MM.1S (cell line): ENCODE measurements at regions not wholly inside any gene's neighbourhood (a gene's known extent, or its start where the extent isn't known, plus 50 kb on each side); places are given as distances from the start of the nearest gene placed in this dataset.

Source experiments
- DNase-seq: peaks from one replicate; pipeline ENCODE4 v3.0.0-alpha.2; 2015
- H2AFZ ChIP-seq: fragments of 300-600 bp; sonication (generic); 2 replicates; pipeline ENCODE4 v1.6.0; 2016; ENCODE audit warnings: antibody characterized with exemption, low read length
- H3F3A ChIP-seq: fragments of 300-600 bp; sonication (generic); 2 replicates; pipeline ENCODE4 v1.6.1; 2016; ENCODE audit warnings: mild to moderate bottlenecking, antibody characterized with exemption, low read length, moderate library complexity, mixed read lengths; ENCODE audit not compliant: insufficient read depth
- H3K27ac ChIP-seq: fragments of 300-600 bp; sonication (generic); 2 replicates; pipeline ENCODE4 v1.5.1; 2016; ENCODE audit warnings: mild to moderate bottlenecking, low read length
- H3K27me3 ChIP-seq: fragments of 300-600 bp; sonication (generic); replicated peaks from 2 replicates; pipeline ENCODE4 v1.6.0; 2016; ENCODE audit warnings: low read length; ENCODE audit not compliant: insufficient read depth
- H3K36me3 ChIP-seq: fragments of 300-600 bp; sonication (generic); replicated peaks from 2 replicates; pipeline ENCODE4 v1.6.1; 2016; ENCODE audit warnings: mild to moderate bottlenecking, low read length, mixed read lengths; ENCODE audit not compliant: insufficient read depth
- H3K4me1 ChIP-seq: fragments of 300-600 bp; sonication (generic); 2 replicates; pipeline ENCODE4 v1.6.1; 2016; ENCODE audit warnings: low read length, mixed read lengths
- H3K4me2 ChIP-seq: fragments of 300-600 bp; sonication (generic); 2 replicates; pipeline ENCODE4 v1.6.0; 2016; ENCODE audit warnings: low read depth, low read length
- H3K4me3 ChIP-seq: fragments of 300-600 bp; sonication (generic); 2 replicates; pipeline ENCODE4 v1.5.1; 2016; ENCODE audit warnings: low read length, mixed read lengths
- H3K79me2 ChIP-seq: fragments of 300-600 bp; sonication (generic); 2 replicates; pipeline ENCODE4 v1.6.1; 2016; ENCODE audit warnings: mixed run types, low read length, mixed read lengths
- H3K9ac ChIP-seq: fragments of 300-600 bp; sonication (generic); 2 replicates; pipeline ENCODE4 v1.6.1; 2016; ENCODE audit warnings: low read length, mixed read lengths
- H3K9me2 ChIP-seq: fragments of 300-600 bp; sonication (generic); replicated peaks from 2 replicates; pipeline ENCODE4 v1.6.1; 2016; ENCODE audit warnings: mild to moderate bottlenecking, low read length, mixed read lengths; ENCODE audit not compliant: insufficient read depth
- H3K9me3 ChIP-seq: fragments of 300-600 bp; sonication (generic); replicated peaks from 2 replicates; pipeline ENCODE4 v1.6.1; 2016; ENCODE audit warnings: mild to moderate bottlenecking, low read length, mixed read lengths; ENCODE audit not compliant: insufficient read depth
- H4K20me1 ChIP-seq: fragments of 300-600 bp; sonication (generic); 2 replicates; pipeline ENCODE4 v1.6.1; 2016; ENCODE audit warnings: mild to moderate bottlenecking, low read length, moderate library complexity, mixed read lengths; ENCODE audit not compliant: insufficient read depth
- EZH2 ChIP-seq: fragments of 300-600 bp; sonication (generic); optimal IDR thresholded peaks from 2 replicates; pipeline ENCODE3; 2017; ENCODE audit warnings: low read depth, mild to moderate bottlenecking, antibody characterized with exemption, low read length, mixed read lengths
- EZH2phosphoT487 ChIP-seq: fragments of 300-600 bp; sonication (generic); IDR thresholded peaks from 2 replicates; pipeline ENCODE4 v1.6.1; 2018; ENCODE audit warnings: antibody characterized with exemption, low read length
- TF ChIP-seq, protein P1 (sequence below): fragments of 300-600 bp; sonication (generic); IDR thresholded peaks from 2 replicates; pipeline ENCODE4 v1.5.1; 2016; ENCODE audit warnings: antibody characterized with exemption, low read length, mixed read lengths

DNA sequence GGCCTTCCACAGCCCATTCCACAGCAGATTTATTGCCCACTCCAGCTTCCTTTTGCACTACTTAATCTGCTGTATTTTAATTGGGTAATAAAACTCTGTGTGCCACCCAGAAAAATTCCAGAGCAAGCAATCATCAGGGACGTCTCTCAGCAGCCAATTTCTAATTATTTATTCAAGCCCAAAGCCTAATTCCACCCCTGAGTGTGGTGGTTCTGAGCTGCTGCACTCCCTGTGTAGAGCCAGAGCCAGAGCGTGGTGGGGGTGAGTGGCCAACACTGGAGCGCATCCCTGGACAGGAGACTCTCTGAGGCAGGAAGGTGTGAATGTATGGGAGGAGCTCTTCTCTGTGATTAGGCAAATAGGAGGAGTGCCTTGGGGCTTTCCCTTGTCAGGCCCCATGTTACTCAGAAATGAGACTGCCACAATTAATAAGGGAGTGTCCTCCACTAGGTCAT lies 66.1 kb downstream of the CD24 start:
- H3K4me3 ChIP-seq, result no peak overlapping the region
- no peaks in the 10 kb centered on the region for H3F3A ChIP-seq
- H3K79me2 ChIP-seq, result no peaks in the 10 kb centered on the region
- no peaks in the 10 kb centered on the region for H3K36me3 ChIP-seq
- no peaks in the 10 kb centered on the region for H4K20me1 ChIP-seq
- no peaks in the 10 kb centered on the region for H3K27me3 ChIP-seq
- H2AFZ ChIP-seq, result no peak overlapping the region
- no peak overlapping the region for H3K4me2 ChIP-seq
- no peaks in the 10 kb centered on the region for H3K9me3 ChIP-seq
- H3K9me2 ChIP-seq, result no peaks in the 10 kb centered on the region
- no peaks in the 10 kb centered on the region for H3K4me1 ChIP-seq
- no peak overlapping the region for H3K9ac ChIP-seq
- TF ChIP-seq, protein P1, sequence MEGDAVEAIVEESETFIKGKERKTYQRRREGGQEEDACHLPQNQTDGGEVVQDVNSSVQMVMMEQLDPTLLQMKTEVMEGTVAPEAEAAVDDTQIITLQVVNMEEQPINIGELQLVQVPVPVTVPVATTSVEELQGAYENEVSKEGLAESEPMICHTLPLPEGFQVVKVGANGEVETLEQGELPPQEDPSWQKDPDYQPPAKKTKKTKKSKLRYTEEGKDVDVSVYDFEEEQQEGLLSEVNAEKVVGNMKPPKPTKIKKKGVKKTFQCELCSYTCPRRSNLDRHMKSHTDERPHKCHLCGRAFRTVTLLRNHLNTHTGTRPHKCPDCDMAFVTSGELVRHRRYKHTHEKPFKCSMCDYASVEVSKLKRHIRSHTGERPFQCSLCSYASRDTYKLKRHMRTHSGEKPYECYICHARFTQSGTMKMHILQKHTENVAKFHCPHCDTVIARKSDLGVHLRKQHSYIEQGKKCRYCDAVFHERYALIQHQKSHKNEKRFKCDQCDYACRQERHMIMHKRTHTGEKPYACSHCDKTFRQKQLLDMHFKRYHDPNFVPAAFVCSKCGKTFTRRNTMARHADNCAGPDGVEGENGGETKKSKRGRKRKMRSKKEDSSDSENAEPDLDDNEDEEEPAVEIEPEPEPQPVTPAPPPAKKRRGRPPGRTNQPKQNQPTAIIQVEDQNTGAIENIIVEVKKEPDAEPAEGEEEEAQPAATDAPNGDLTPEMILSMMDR, result no peak
- TF ChIP-seq EZH2, result no peak
- no peak for DNase-seq
- no peak overlapping the region for H3K27ac ChIP-seq

DNA sequence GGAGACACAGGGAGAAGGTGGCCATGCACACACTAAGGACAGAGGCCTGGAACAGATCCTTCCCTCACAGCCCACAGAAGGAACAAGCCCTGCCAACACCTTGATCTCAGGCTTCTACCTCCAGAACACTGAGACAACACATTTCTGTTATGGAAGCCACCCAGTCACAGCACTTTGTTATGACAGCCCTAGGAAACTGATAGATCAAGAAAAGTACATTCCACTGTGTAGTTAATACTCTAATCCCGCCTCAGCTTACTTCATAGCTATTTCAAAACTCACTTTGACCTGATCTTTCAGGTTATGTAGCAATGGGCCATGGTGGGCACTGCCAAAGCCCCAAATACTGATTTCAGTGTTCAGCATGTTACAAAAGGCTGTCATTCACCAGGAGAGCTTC lies 66.8 kb downstream of the CD24 start:
- no peak for DNase-seq
- Histone ChIP-seq H3K4me2 (no peak overlapping the region), H2AFZ (no peak overlapping the region), H4K20me1 (no peaks in the 10 kb centered on the region), H3K27ac (no peak overlapping the region), H3F3A (no peaks in the 10 kb centered on the region), H3K4me1 (no peaks in the 10 kb centered on the region), H3K9ac (no peak overlapping the region), H3K4me3 (no peak overlapping the region), H3K79me2 (no peaks in the 10 kb centered on the region), H3K36me3 (no peaks in the 10 kb centered on the region), H3K9me2 (no peaks in the 10 kb centered on the region), H3K27me3 (no peaks in the 10 kb centered on the region), H3K9me3 (no peaks in the 10 kb centered on the region)
- TF ChIP-seq EZH2 (no peak), EZH2phosphoT487 (no peak)
- TF ChIP-seq, protein P1, result no peak

DNA sequence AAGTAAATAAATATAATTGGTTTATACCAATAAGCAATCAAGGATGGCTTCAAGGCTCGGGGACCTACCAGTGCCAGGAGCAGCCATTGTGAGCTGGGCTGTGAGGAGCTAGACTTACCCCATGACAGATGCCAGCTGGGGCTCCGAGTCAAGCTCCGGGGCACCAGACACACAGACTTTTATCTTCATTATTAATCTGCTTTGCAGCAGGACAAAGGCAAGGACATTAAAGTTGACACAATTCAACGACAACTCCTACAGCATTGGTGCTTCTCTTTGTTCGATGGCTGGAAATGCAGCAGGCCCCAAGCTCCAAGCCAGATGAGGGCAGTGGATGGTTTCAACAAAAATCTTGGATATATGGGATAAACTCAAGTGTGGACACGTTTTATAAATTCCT lies 68.3 kb downstream of the CD24 start:
- Histone ChIP-seq H3K4me1 (no peaks in the 10 kb centered on the region), H3K4me2 (no peak overlapping the region), H3K36me3 (no peaks in the 10 kb centered on the region), H3K4me3 (no peak overlapping the region), H3K27ac (no peak overlapping the region), H4K20me1 (no peaks in the 10 kb centered on the region), H3K9me2 (no peaks in the 10 kb centered on the region), H3K27me3 (no peaks in the 10 kb centered on the region), H3F3A (no peaks in the 10 kb centered on the region), H3K9ac (no peak overlapping the region), H3K9me3 (no peaks in the 10 kb centered on the region), H3K79me2 (no peaks in the 10 kb centered on the region), H2AFZ (no peak overlapping the region)
- TF ChIP-seq EZH2 (no peak), EZH2phosphoT487 (no peak)
- TF ChIP-seq, protein P1, result no peak
- no peak for DNase-seq

DNA sequence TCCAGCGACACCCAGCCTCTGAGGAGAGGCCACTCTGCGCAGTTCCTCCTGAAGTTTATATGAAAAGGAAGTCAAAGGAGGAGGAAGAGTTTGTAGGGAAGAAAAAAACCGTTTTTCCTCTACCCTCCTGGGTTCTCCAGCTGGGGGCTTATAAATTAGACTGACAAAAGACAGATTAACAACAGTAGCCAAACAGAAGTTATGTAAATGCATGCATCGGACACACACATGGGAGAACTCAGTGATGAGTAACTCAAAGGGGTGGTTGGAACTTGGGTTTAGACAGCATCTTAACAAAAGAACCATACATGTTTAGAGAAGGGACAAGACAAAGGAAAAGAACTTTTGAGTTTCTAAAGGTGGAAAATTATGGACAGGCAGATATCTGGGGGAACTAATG lies 71.2 kb downstream of the CD24 start:
- H3K27ac ChIP-seq, result no peak overlapping the region
- H3K79me2 ChIP-seq, result no peaks in the 10 kb centered on the region

More for the DNA sequence above, 71.2 kb downstream of the CD24 start:
- Histone ChIP-seq H3K9me2 (no peaks in the 10 kb centered on the region), H4K20me1 (no peaks in the 10 kb centered on the region), H2AFZ (no peak overlapping the region), H3K4me2 (no peak overlapping the region), H3K4me3 (no peak overlapping the region), H3K9ac (no peak overlapping the region), H3K4me1 (no peaks in the 10 kb centered on the region), H3K9me3 (no peaks in the 10 kb centered on the region), H3K27me3 (no peaks in the 10 kb centered on the region), H3F3A (no peaks in the 10 kb centered on the region), H3K36me3 (no peaks in the 10 kb centered on the region)
- TF ChIP-seq, protein P1, result no peak
- TF ChIP-seq EZH2 (no peak), EZH2phosphoT487 (no peak)
- DNase-seq, result no peak
